Inferior parietal cortex (tissue), 1 donor: ENCODE measurements at regions not wholly inside any gene's neighbourhood (a gene's known extent, or its start where the extent isn't known, plus 50 kb on each side); places are given as distances from the start of the nearest gene placed in this dataset.

Experiments used
- DNase-seq: peaks from one replicate; pipeline ENCODE4 v3.0.0-alpha.2; 2016; ENCODE audit errors: extremely low spot score

- DNase-seq: no peak
These were observed 260.3 kb upstream of the MAN1A1 start for GRCh38 chr6:119609865-119610264.

DNA sequence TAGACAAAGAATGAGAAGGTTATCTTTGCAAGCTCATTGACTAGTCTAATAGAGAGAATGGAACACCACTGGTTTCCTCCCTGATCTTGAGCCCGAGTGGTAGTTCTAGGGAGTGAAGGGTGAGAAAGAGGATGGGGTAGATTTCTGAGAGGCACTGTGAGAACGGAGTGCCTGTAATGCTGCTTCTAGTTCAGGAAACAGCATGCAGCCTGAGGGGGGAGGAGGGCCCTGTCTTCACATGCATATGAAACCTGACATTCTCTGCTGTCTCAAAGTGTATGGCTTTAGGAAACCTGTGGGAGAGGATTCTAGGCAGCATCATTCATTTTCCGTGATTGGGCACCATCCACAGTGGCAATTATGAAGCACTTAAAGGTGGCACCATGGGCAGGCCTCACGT, 259.4 kb upstream of the MAN1A1 start:
- no peak for DNase-seq

DNA sequence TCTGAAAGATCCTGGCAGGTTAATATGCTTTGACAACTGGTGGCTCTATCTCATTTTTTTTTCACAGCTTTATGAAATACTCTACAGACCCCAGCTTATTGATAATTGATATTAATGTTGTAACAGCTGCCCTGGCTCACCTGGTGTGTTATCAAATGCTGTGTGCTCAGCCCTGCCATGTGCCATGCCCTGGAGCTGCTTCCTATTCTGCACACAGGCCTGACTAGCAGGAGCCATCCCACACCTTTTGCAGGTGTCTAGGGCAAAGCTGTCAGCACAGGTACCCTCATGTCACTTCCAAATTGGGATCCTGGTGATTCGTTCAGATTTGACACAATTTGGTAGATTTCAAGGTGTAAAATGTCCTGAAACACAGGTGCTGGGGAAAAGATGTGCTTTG, 254.6 kb upstream of the MAN1A1 start:
- no peak for DNase-seq

GRCh38 chr6:119603501-119603900, 253.9 kb upstream of the MAN1A1 start:
- DNase-seq: no peak

GRCh38 chr6:119602215-119603178, 252.9 kb upstream of the MAN1A1 start:
- DNase-seq: no peak

GRCh38 chr6:119598883-119599282, 249.3 kb upstream of the MAN1A1 start:
- DNase-seq: no peak

DNA sequence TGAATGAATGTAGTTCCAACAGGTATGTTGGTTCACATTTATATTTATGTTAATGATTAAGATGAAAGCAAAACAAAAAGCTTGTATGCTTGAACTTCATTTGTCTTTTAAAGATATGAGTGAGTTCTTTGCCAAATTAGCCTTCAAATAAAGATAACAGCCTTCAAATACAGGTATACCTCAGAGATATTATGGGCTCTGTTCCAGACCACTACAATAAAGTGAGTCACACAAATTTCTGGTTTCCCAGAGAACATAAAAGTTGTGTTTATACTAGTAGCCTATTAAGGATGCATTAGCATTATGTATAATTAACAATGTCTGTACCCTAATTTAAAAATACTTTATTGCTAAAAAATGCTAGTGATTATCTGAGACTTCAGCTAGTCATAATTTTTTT, 245.3 kb upstream of the MAN1A1 start:
- DNase-seq: no peak

DNA sequence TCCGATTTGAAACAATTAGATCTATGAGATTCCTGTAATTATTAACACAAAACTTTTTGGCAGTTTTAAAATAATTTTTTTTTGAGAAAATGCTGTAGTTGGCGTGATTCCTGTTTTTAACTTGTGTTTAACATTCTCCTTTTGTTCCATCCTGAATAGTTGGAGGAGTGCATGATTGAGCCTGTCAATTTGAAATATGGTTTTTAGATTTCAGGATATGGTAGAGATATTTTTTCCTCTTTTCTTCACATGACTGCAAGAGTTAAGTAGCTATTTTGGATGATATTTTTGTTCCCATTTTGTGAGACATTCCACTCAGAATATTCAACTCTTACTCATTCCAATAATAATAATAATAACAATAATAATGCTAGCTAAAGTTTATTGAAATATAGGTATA, 241.7 kb upstream of the MAN1A1 start:
- DNase-seq: no peak

GRCh38 chr6:119590066-119590465, 240.5 kb upstream of the MAN1A1 start:
- DNase-seq: no peak

GRCh38 chr6:119587537-119587936, 238.0 kb upstream of the MAN1A1 start:
- no peak for DNase-seq

GRCh38 chr6:119586250-119586882, 236.8 kb upstream of the MAN1A1 start:
- DNase-seq: peak; percentile 43

DNA sequence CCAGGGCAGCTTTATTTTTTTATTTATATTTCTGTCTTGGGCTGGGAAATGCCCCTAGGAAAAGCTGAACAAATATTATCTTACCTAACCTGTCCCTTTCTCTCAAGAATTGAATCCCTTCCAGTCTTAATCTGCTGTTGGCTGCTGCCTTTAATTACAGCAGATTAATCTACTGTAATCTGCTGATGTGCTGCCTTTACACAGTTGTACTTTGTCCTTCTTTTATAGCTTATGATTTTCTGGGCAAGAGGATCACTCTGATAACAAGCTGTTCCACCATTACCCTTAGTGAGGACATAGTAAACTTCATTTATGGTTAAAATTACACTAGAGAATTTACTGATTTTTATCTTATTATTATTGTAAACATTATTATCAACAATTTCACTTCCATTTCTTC, 234.5 kb upstream of the MAN1A1 start:
- DNase-seq: no peak

DNA sequence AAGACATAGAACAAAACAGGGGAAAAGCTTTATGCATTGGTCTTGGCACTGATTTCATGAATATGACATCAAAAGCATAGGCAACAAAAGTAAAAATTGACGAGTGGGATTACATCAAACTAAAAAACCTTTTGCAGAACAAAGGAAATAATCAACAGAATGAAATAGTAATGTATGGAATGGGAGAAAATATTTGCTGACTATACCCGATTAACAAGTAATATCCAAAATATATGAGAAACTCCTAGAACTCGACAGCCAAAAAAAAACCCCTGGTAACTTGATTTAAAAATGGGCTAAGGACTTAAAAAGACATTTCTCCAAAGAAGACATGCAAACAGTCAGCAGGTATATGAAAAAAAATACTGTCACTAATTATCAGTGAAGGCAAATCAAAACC, 231.7 kb upstream of the MAN1A1 start:
- DNase-seq: no peak

GRCh38 chr6:119575721-119576120, 226.2 kb upstream of the MAN1A1 start:
- DNase-seq: no peak

GRCh38 chr6:119568580-119568979, 219.0 kb upstream of the MAN1A1 start:
- DNase-seq: no peak

DNA sequence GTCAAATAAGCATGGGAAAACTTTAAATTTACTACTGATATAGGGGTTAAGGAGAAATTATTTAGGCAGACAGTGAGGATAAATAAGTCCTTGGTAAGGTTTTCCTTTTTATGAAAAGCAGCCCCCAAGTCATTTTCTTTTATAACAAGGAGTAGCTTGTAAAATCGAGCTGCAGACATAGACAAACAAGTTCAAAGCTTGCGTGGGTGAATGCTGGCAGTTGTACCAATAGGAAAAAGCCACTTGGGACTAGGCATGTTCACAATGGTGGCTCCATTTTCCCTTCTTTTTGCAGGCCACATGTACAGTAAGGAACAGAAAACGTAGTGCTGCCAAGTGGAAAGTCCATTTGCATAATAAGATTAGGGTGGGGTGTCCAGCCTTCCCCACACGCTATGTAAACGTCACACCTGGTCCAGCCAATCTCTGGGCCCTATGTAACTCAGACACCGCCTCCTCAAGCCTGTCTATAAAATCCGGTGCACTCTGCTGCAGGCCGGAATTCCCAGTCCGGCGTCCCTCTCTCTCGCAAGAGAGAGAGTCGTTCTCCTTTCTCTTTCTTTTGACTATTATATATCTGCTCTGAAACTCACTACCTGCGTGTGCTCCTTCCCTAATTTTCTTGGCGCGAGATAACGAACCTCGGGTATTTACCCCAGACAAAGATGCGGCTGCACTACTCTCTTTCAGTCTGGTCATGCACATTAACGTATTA, 217.1 kb upstream of the MAN1A1 start:
- DNase-seq: peak; percentile 37

DNA sequence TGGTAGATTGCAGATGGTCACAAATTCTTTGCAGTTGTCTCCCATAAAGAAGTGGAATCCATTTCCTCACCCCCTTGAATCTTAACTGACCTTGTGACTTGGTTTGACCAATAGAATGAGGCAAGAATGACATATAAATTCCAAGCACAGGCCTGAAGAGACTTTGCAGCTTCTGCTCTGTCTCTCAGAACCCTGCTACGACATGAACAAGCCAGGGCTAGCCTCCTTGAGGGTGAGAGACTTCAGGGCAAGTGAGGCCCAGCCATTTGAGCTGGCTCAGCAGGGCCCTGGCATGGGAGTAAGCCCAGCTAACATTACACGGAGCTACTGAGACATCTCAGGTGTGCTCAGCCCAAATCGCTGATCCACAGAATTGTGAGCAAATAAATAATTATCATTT, 216.3 kb upstream of the MAN1A1 start:
- no peak for DNase-seq

DNA sequence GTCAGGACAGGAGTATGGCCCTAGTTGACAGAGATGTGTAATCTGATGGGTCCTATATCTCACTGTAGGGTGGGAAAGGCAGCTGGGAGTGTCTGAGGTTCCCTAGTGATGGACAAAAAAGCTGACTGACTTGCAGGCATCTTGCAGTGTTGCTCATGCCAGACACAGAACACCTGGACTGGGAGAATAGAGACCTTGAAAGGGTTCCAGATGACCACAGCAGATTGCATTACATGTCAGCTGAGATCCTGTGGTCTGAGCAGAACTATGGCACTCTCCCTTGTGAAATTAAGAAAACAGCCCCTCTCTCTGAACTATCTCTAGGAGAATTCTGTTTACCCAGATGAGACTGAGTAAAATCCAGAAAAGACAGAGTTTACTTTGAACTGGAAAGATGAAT, 212.6 kb upstream of the MAN1A1 start:
- no peak for DNase-seq

DNA sequence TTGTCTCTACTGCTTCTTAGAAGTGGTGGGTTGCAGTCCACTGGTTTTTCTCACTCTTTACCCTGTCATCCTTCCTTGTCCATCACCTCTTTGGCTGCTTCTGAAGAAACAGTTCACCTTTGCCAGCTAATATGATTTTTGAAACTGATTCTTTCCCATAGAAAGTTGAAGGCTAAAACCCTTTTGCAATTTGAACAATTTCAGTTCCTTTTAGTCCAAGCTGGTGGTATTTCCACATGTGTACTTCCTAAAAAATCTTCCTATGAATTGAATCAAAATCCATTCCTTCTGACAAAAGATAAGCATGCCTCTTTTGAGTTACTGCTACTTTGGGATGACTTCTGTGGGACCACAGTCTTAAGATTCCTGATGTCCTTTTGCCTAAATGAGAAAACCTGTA, 210.0 kb upstream of the MAN1A1 start:
- no peak for DNase-seq

- DNase-seq: no peak
These were observed 207.7 kb upstream of the MAN1A1 start for GRCh38 chr6:119557239-119557638.

DNA sequence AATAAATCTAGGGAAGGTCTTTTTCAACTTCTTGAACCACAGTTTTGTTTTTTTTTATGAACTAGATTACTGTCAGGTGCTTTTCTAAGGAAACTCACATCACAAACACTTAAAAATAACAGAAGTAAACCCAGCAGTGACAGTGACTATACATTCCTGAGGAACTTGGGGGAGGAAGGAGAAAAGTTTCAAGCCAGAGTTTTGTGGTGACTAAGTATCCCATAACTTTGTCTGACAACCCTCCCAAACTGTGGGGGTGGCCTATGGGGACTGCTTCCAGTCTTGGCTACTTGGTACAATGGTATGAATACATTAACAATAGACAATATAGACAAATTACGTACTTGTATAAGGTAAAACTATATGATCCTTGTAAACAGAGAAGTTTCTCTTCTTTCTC, 202.5 kb upstream of the MAN1A1 start:
- DNase-seq: no peak

DNA sequence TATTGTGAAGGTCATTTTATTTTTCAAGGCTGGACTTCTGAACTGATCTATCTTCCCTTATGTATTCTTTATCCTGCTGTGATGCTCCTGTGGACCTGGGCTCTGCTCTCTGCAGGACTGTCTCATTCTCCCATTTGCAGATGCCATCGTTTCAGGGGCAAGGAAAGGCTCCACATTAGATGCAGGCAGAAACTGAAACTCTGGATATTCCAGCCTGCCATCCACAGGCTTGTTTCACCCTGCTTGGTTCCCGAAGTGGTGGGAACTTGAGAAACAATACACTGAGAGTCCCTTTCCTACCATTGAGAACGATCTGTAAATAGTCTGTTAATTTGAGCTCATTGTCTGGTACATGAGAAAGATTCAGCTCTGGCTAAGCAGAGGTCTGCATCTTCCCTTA, 197.5 kb upstream of the MAN1A1 start:
- DNase-seq: no peak

DNA sequence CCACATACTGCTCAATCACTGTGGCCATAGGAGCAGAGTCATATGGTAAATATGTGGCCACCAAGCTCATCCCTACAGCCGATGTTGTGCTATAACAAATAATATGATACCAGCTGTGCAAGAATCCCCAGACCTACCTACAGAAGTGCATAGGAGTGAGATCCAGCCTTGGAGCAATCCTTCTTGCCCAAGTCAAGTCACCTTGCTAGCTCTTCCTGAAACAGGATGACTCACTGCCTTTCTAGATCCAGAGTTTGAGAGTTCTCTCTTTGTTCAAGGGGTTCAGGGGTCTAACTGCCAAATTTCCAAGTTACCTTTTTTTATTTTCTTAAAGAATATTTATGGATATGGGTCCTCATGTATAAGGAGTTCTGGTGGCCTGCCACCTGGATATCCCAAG, 195.7 kb upstream of the MAN1A1 start:
- DNase-seq: no peak
